Endothelial cell of umbilical vein (primary cell): ENCODE measurements at regions not wholly inside any gene's neighbourhood (a gene's known extent, or its start where the extent isn't known, plus 50 kb on each side); places are given as distances from the start of the nearest gene placed in this dataset.

Source experiments
- BruUV-seq: library from RNA; stranded (reverse); fragments of 400-500 nt; replicated peaks from 2 replicates; lab custom pipeline; 2021; lab: Mats Ljungman, UMichigan
- CTCF ChIA-PET: fragments of 300-600, 350-600 bp; sonication (Branson Sonifier 250); formaldehyde crosslinking; loops from one replicate; lab custom pipeline; 2021; ENCODE audit warnings: antibody characterized with exemption, inconsistent platforms; lab: Charles Lee
- POLR2A ChIA-PET: fragments of 300-600, 350-600 bp; sonication (Branson Sonifier 250); formaldehyde crosslinking; loops from one replicate; lab custom pipeline; 2021; ENCODE audit warnings: antibody characterized with exemption, inconsistent platforms; lab: Charles Lee
- DNase-seq: peaks from one replicate; pipeline ENCODE4 v3.0.0-alpha.2; 2011; ENCODE audit warnings: low read depth, low spot score
- FAIRE-seq: peaks from 2 replicates; lab custom pipeline; 2011; peaks lifted over from hg19 to GRCh38; lab: Jason Lieb, UNC
- H2AFZ ChIP-seq: 2 replicates; pipeline ENCODE4 v1.6.0; 2012; ENCODE audit warnings: low read depth, low read length, control low read depth, inconsistent platforms
- H3K27ac ChIP-seq: 2 replicates; pipeline ENCODE4 v1.5.1; 2011; ENCODE audit warnings: low read depth, mild to moderate bottlenecking, control low read depth, low read length, moderate library complexity; ENCODE audit not compliant: insufficient read depth
- H3K27me3 ChIP-seq, 2 experiments: 2 replicates each; pipeline versions ENCODE4 v1.6.0 to v1.6.1; 2011; ENCODE audit warnings: low read length in 2 of 2, mixed read lengths in 1 of 2; ENCODE audit not compliant: control insufficient read depth in 2 of 2, insufficient read depth in 2 of 2
- H3K36me3 ChIP-seq, 2 experiments: 2 replicates in 1 of 2; 3 replicates in 1 of 2; pipeline ENCODE4 v1.5.1; 2011; ENCODE audit warnings: low read length in 2 of 2, mild to moderate bottlenecking in 1 of 2, moderate library complexity in 1 of 2; ENCODE audit not compliant: control insufficient read depth in 2 of 2, insufficient read depth in 2 of 2; ENCODE audit errors: extremely low read depth in 1 of 2
- H3K4me1 ChIP-seq: 3 replicates; pipeline ENCODE4 v1.5.1; 2011; ENCODE audit warnings: mild to moderate bottlenecking, low read length; ENCODE audit not compliant: control insufficient read depth, insufficient read depth; ENCODE audit errors: extremely low read depth
- H3K4me2 ChIP-seq: 2 replicates; pipeline ENCODE4 v1.6.1; 2011; ENCODE audit warnings: low read length, control low read depth, mixed read lengths; ENCODE audit not compliant: insufficient read depth
- H3K4me3 ChIP-seq, 3 experiments: fragments of 200-600 bp in 1 of 3; sonication (generic), shearing (Covaris generic) in 1 of 3; replicated peaks in 1 of 3; 2 replicates each; pipeline ENCODE4 v1.5.1; 2011 to 2016; ENCODE audit warnings: control low read depth in 3 of 3, low read length in 3 of 3, mild to moderate bottlenecking in 2 of 3, inconsistent platforms in 1 of 3, low read depth in 1 of 3, moderate library complexity in 1 of 3; ENCODE audit not compliant: insufficient read depth in 1 of 3
- H3K79me2 ChIP-seq: 2 replicates; pipeline ENCODE4 v1.6.0; 2012; ENCODE audit warnings: low read length, inconsistent platforms; ENCODE audit not compliant: control insufficient read depth, insufficient read depth
- H3K9ac ChIP-seq: replicated peaks from 2 replicates; pipeline ENCODE3; 2011; ENCODE audit warnings: low read length, control low read depth; ENCODE audit not compliant: insufficient read depth; ENCODE audit errors: extremely low read depth
- H3K9me1 ChIP-seq: replicated peaks from 3 replicates; pipeline ENCODE4 v1.6.0; 2011; ENCODE audit warnings: mild to moderate bottlenecking, low read length; ENCODE audit not compliant: control insufficient read depth, insufficient read depth; ENCODE audit errors: extremely low read depth
- H3K9me3 ChIP-seq: replicated peaks from 2 replicates; pipeline ENCODE4 v1.5.1; 2012; ENCODE audit warnings: low read length, inconsistent platforms; ENCODE audit not compliant: control insufficient read depth, insufficient read depth
- H4K20me1 ChIP-seq: replicated peaks from 2 replicates; pipeline ENCODE3; 2011; ENCODE audit warnings: mild to moderate bottlenecking, low read length; ENCODE audit not compliant: control insufficient read depth, insufficient read depth; ENCODE audit errors: extremely low read depth
- EZH2 ChIP-seq: IDR thresholded peaks from 2 replicates; pipeline ENCODE4 v1.6.1; 2012; ENCODE audit warnings: borderline replicate concordance, low read depth, mild to moderate bottlenecking, moderate library complexity, low read length, inconsistent platforms; ENCODE audit not compliant: severe bottlenecking
- FOS ChIP-seq: IDR thresholded peaks from 2 replicates; pipeline ENCODE4 v1.6.1; 2011; ENCODE audit warnings: mild to moderate bottlenecking, low read length, moderate library complexity, borderline replicate concordance; ENCODE audit not compliant: insufficient read depth
- GATA2 ChIP-seq: IDR thresholded peaks from 2 replicates; pipeline ENCODE4 v1.7.0; 2011; ENCODE audit warnings: low read depth, mild to moderate bottlenecking, moderate library complexity, mixed read lengths, low read length; ENCODE audit not compliant: insufficient read length, insufficient read depth
- JUN ChIP-seq: IDR thresholded peaks from 2 replicates; pipeline ENCODE4 v1.6.1; 2011; ENCODE audit warnings: borderline replicate concordance, low read depth; ENCODE audit not compliant: insufficient read length, insufficient read depth
- MAX ChIP-seq: IDR thresholded peaks from 2 replicates; pipeline ENCODE4 v1.6.1; 2011; ENCODE audit not compliant: insufficient read depth, insufficient read length
- MYC ChIP-seq: IDR thresholded peaks from one replicate; pipeline ENCODE4 v1.6.1; 2011; ENCODE audit warnings: mild to moderate bottlenecking, low read depth, low read length
- POLR2A ChIP-seq: IDR thresholded peaks from 2 replicates; pipeline ENCODE4 v1.6.1; 2012; ENCODE audit warnings: low read depth, mild to moderate bottlenecking, control low read depth, low read length
- POLR2AphosphoS5 ChIP-seq: IDR thresholded peaks from 2 replicates; pipeline ENCODE4 v1.6.1; 2012; ENCODE audit warnings: low read depth, mild to moderate bottlenecking, control low read depth, low read length, moderate library complexity; ENCODE audit not compliant: insufficient read depth
- dilution Hi-C: fragments of 300-500 bp; cut with MboI; formaldehyde crosslinking; loops from one replicate; pipeline ENCODE4 v1.15.0; 2019; ENCODE audit warnings: low sequenced_read_pairs; ENCODE audit not compliant: extremely low pct_ligation_motif_present
- intact Hi-C: fragments of 100-400 bp; cut with micrococcal nuclease; formaldehyde crosslinking; loops from one replicate; pipeline ENCODE4 v1.10.0; 2022
- TF ChIP-seq, protein P1 (sequence below), 2 donors: IDR thresholded peaks; 1 replicate in 1 of 2; 2 replicates in 1 of 2; pipeline ENCODE4 v1.5.1; 2011; ENCODE audit warnings: low read length in 2 of 2, mild to moderate bottlenecking in 2 of 2, moderate library complexity in 2 of 2, control low read depth in 1 of 2, inconsistent platforms in 1 of 2, low read depth in 1 of 2; ENCODE audit not compliant: insufficient read depth in 1 of 2; ENCODE audit errors: extremely low read depth in 1 of 2

DNA sequence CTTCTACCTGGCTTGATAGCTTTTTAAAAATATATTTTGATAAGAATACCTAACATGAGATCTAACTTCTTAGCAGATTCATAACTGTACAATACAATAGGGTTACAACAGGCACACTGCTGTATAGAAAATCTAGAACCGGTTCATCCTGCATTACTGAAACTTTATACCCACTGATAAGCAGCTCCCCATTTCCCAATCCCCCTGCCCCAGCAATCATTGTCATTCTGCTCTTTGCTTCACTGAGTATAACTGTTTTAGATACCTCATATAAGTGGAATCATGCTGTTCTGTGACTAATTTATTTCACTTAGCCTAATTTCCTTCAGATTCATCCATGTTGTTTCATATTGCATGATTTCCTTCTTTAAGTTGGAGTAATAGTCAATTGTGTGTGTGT lies 906.0 kb downstream of the GBE1 start:
- TF ChIP-seq MYC (no peak), JUN (no peak), EZH2 (no peak), GATA2 (no peak), MAX (no peak), FOS (no peak), POLR2A (no peak), POLR2AphosphoS5 (no peak)
- TF ChIP-seq, protein P1, sequence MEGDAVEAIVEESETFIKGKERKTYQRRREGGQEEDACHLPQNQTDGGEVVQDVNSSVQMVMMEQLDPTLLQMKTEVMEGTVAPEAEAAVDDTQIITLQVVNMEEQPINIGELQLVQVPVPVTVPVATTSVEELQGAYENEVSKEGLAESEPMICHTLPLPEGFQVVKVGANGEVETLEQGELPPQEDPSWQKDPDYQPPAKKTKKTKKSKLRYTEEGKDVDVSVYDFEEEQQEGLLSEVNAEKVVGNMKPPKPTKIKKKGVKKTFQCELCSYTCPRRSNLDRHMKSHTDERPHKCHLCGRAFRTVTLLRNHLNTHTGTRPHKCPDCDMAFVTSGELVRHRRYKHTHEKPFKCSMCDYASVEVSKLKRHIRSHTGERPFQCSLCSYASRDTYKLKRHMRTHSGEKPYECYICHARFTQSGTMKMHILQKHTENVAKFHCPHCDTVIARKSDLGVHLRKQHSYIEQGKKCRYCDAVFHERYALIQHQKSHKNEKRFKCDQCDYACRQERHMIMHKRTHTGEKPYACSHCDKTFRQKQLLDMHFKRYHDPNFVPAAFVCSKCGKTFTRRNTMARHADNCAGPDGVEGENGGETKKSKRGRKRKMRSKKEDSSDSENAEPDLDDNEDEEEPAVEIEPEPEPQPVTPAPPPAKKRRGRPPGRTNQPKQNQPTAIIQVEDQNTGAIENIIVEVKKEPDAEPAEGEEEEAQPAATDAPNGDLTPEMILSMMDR (IDR thresholded peaks at IDR 0.05; ENCODE audit: extremely low read depth in 1 of 2, insufficient read depth in 1 of 2, low read depth in 1 of 2, low read length in 2 of 2) = no peak
- DNase-seq (no peak), FAIRE-seq (no peak)
- no peak overlapping the region for H3K9ac ChIP-seq
- H3K4me1 ChIP-seq = no peaks in the 10 kb centered on the region
- no peaks in the 10 kb centered on the region for H4K20me1 ChIP-seq
- intact Hi-C loops = no loop called here
- no peak overlapping the region for H2AFZ ChIP-seq
- no TSS peak for BruUV-seq
- CTCF ChIA-PET = no interaction called here
- H3K79me2 ChIP-seq = no peaks in the 10 kb centered on the region
- no peak overlapping the region for H3K4me3 ChIP-seq
- H3K9me1 ChIP-seq = no peaks in the 10 kb centered on the region
- no peak overlapping the region for H3K4me2 ChIP-seq
- dilution Hi-C loops = no loop called here
- no peak overlapping the region for H3K27ac ChIP-seq
- POLR2A ChIA-PET = no interaction called here
- no peaks in the 10 kb centered on the region for H3K9me3 ChIP-seq
- no peaks in the 10 kb centered on the region for H3K36me3 ChIP-seq
- H3K27me3 ChIP-seq = no peaks in the 10 kb centered on the region
